NCI-H1436 (cell line): ENCODE measurements at regions not wholly inside any gene's neighbourhood (a gene's known extent, or its start where the extent isn't known, plus 50 kb on each side); places are given as distances from the start of the nearest gene placed in this dataset.
"Not testable (repeated sequence)": the region's sequence is repeated elsewhere in the genome, so short reads cannot be mapped to it uniquely, and the experiment has no call there.

Experiments used
- DNase-seq: peaks from one replicate; lab custom pipeline; 2025; lab: John Stamatoyannopoulos, UW

DNA sequence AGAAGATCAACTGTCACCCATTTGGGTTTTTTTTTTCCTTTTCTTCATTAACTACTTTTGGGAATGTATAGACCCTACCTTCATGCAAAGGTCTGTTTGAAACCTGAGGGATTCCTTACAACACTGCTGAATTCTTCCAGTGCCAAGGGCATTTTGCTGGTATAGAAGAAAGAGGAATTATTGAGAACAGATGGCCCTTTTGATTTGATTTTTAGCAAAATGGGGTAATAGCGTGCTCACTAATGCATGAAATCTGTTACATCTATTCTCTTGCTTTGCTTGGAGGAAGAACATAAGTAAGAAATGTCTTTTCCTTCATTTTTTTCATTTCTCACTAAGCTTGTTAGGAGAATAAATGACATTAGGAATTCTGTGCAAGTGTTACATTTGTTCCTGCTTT, 501.9 kb downstream of the TMEM135 start:
- DNase-seq: no peak

DNA sequence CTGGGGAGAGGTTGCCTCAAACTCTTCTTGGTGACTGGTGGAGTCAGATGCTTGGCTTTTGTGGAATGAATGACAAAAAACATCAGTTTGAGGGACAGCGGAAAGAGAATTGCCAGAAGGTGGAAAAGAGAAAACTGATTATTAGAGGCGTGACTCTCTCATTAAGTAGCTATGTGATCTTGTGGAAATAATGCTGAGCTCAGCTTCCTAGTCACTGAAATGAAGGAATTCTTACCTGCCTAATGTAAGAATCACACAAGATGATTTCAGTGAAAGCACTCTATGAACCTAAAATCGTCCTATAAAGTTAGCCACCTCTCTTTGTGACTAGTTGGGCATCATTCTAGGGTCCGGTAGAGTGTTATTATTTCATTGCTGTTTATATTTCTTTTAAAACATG, 498.8 kb downstream of the TMEM135 start:
- DNase-seq: no peak

DNA sequence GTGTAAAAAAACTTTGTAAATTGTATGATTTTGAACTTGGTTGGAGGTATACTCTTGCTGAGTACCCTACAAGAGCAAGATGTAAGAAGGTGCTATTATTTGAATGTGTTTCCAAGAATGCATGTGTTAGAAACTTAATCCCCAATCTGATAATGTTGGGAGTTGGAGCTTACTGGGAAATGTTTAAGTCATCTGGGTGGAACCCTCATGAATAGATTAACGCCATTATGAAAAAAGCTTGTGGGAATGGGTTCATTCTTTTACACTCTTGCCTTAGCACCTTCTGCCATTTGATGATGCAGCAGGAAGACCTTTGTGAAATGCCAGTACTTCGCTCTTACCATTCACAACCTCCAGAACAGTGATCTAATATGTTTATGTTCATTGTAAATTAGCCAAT, 498.3 kb downstream of the TMEM135 start:
- DNase-seq: no peak

DNA sequence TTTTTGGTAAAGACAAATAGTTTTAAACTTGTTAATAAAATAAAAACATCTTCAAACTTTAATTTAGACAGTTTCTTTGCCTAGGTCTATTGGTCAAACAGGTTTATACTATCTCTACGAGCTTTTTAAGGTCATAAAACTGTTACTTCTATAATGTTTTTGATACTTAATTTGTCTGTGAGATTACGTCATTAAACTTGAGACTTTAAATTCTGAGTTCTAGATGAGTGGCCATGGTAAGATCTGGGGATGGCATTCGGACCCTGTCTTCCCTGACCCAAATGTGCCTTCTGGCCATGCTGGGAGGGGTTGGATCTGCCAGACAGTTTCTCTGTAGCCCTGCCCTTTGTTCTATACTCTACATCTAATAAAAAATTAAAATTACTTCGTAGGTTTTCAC, 497.8 kb downstream of the TMEM135 start:
- no peak for DNase-seq

DNA sequence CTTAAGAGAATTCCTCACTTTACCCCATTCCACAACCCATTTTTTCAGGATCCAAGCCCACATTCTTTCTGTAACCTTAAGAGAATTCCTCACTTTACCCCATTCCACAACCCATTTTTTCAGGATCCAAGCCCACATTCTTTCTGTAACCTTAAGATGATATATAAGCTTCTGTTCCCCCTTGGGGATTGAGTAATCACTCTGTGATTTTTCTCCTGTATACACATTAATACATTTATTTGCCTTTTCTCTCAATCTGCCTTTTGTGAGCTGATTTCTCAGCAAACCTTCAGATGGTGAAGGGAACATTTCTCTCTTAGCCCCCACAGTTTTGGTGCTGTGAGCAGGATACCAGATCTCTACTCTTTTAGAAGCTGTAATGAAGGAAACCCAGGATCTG, 494.1 kb downstream of the TMEM135 start:
- not testable (repeated sequence) for DNase-seq

DNA sequence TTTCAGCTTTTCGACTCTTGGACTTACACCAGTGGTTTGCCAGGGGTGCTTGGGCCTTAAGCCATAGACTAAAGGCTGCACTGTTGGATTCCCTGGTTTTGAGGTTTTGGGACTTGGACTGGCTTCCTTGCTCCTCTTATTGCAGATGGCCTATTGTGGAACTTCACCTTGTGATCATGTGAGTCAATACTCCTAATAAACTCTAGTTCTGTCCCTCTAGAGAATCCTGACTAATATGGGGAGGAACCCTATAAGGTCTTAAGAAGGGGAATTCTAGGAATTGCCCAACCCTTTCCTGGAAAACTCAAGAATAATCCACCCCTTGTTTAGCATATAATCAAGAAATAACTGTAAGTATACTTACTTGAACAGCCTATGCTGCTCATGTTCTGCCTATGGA, 491.8 kb downstream of the TMEM135 start:
- DNase-seq: no peak

- no peak for DNase-seq
Observed at GRCh38 chr11:87528752-87529151, 491.0 kb downstream of the TMEM135 start.

- no peak for DNase-seq
Observed at GRCh38 chr11:87523276-87523675, 485.5 kb downstream of the TMEM135 start.

DNA sequence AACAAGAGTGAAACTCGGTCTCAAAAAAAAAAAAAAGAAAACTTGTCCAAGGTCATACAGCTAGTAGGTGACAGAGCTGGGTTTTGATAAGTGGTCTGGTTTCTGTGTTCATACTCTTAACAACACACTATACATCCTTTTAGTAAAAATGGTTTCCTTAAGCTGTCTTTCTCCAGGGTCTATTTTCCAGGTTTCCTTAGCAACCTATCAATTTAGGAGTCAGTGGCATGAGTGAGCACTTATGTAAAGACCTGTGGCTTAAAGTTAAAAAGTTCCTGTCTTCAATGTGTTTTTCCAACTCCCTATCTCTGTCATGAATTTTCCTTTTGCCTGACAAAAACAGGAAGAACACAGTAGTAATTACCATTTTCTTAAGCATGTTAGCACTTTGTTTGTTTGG, 480.5 kb downstream of the TMEM135 start:
- DNase-seq: no peak

DNA sequence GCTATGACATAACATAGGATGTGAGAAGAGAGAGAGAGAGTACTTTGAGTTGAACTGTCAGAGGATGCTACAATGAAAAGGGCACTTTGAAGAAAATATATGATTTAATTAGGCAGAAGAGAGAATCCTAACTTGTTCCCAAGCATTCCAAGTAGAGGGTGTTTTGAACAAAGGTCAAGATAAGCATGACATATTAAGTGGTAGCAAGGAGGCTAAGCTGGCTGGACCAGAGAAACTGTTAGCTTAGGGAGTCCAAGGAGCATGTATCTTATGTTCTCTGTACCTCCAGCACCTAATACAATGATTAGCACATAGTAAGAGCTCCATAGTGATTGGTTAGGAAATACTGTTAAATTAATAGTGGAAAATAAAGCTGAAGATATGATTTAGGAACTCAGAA, 479.6 kb downstream of the TMEM135 start:
- no peak for DNase-seq

DNA sequence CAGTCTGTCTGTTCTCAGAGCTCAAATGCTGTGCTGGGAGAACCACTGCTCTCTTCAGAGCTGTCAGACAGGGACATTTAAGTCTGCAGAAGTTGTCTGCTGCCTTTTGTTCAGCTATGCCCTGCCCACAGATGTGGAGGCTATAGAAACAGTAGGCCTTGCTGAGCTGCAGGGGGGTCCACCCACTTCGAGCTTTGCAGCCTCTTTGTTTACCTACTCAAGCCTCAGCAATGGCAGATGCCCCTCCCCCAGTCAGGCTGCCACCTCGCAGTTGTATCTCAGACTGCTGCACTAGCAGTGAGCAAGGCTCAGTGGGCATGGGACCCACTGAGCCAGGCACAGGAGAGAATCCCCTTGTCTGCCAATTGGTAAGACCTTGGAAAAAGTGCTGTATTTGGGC, 470.0 kb downstream of the TMEM135 start:
- DNase-seq: not testable (repeated sequence)

DNA sequence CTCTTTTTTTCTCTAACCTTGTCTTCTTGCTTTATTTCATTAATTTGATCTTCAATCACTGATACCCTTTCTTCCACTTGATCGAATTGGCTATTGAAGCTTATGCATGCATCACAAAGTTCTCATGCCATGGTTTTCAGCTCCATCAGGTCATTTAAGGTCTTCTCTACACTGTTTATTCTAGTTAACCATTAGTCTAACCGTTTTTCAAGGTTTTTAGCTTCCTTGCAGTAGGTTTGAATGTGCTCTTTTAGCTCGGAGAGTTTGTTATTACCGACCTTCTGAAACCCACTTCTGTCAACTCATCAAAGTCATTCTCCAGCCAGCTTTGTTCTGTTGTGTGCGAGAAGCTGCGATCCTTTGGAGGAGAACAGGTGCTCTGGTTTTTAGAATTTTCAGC, 469.2 kb downstream of the TMEM135 start:
- not testable (repeated sequence) for DNase-seq

GRCh38 chr11:87501388-87501787, 463.7 kb downstream of the TMEM135 start:
- DNase-seq: no peak

- DNase-seq: not testable (repeated sequence)
Observed at GRCh38 chr11:87494936-87495335, 457.2 kb downstream of the TMEM135 start.

GRCh38 chr11:87494026-87494425, 456.3 kb downstream of the TMEM135 start:
- not testable (repeated sequence) for DNase-seq

- DNase-seq: no peak
Observed at GRCh38 chr11:87493516-87493915, 455.8 kb downstream of the TMEM135 start.

DNA sequence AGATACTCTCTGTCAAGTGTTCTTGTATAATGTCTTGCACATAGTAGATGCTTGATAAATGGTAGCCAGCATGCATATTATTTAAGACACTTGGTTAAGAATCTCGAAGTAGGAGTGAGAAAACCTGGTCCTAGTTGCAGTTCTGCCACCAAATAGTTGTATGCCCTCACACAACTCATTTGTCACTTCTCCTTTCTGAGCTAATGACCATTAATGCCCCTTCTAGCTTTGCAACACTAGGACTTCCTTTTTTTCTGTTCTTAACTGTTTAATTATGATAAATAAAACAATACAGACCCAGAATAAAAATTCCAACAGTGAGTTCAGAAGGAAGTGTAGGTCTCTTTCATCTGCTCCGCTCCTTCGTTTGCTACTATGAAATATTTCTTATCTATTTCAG, 453.6 kb downstream of the TMEM135 start:
- DNase-seq: no peak

DNA sequence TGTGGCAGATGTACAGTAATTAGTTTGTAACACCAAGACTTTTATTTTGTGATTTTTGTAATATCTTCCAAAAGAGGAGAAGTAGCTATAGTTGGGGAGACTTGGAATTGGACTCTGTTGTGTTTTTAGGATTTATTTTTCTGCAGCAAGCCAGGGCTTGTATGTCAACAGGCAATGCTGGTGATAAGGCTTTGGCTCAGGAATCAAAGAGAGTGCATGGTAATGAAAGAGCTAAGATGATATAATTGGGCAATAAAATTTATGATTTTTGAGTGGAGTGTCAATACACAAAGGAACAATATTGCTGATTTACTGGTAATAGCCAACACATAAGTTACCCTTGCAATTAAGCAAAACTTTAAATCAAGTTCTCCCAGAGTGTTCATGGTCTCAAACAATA, 452.9 kb downstream of the TMEM135 start:
- DNase-seq: no peak

DNA sequence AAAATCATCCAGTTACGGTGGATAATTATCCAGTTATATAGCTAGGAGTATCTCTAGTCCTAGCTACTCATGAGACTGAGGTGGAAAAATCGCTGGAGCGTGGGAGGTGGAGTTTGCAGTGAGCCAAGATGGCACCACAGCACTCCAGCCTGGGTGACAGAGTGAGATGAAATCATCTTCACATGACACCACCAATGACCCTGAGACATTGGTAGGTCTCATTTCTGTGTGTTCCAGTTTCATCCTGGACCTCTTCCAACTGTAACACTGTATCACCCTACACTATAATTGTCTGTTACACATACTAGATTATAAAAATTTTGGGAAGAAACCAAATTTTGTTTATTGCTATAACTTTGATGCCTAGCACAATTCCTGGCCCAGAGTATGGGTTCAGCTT, 446.8 kb downstream of the TMEM135 start:
- no peak for DNase-seq

- DNase-seq: no peak
Observed at GRCh38 chr11:87477321-87477720, 439.6 kb downstream of the TMEM135 start.

DNA sequence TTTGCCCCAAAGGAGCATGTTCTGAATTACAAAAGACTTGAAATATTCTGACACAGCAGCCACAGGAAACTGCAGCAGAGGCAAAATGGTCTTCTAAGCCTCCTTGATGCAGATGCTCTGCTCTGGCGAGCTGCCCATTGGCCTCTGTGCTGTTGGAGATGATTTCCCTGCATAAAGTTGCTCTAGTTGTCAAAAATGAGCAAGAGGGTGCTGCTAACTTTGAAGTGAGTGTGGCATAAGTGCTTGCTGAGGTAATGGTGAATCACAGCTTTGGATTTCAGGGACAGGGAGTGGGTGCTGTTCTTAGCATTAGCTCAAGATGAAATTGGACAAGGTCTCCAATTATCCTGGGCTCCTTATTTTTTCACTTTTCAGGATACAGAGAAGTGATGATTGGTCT, 435.4 kb downstream of the TMEM135 start:
- no peak for DNase-seq

DNA sequence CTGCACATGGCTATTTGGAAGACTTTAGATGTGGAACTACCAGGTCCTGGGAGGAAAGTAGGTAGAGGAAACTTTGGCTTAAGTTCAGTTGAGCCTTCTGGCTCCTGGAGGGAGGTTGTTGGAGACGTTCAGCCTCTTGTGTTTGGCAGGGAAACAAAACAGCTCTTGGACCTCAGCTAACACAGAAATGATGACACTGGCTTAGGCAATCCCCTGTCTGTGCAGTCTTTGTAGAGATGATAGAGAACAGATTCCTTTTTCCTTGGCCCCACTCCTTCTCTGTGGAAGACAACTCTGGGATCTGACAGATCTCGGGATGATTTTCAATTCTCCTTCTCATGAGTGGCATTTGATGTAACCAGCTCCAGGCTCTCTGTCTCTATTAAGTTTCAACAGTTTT, 428.5 kb downstream of the TMEM135 start:
- DNase-seq: no peak

DNA sequence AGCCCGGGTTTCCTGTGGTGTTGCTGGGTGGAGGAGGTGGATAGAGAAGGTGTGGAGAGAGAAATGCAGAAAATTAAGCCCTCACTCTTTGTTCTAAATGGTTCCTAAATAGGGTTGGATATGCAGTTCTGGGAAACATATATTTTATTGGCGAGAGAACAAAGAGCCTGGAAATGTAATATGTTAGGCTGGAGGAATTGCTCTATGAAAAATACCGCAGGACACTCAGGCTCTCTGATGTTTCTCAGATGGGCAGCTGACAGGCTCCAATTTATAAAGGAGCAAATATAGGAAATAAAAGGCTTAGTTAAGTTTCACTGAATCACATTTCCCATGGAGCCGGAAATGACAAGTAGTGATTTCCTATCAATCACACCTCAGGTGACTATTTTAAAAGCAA, 428.0 kb downstream of the TMEM135 start:
- no peak for DNase-seq

DNA sequence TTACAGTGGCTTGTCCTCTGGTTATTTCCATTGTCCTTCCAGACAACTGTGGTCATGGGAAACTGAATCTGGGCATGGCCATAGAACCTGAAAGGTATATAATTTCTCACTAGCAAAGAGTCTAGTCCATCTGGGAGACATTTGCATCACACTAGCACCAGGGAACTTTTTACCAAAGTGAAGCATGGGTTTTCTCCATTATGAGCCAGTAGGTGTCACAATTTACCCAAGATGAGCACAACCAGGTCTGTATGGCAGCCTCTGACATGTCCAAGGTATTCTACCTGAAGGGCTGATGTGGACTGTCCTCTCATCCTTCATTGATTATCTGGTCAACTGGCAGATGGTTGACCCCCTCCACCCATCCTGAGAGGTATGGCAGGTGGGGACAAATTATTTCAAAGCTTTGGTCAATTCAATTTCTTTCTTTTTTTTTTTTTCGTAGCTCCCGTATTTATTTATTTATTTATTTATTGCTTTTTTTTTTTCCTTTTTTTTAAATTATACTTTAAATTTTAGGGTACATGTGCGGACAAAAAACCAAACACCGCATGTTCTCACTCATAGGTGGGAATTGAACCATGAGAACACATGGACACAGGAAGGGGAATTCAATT, 425.9 kb downstream of the TMEM135 start:
- peak; percentile 39 for DNase-seq

- no peak for DNase-seq
Observed at GRCh38 chr11:87462171-87462570, 424.4 kb downstream of the TMEM135 start.
